WTC11 (cell line): ENCODE measurements at regions not wholly inside any gene's neighbourhood (a gene's known extent, or its start where the extent isn't known, plus 50 kb on each side); places are given as distances from the start of the nearest gene placed in this dataset.
A peak's percentile ranks its signal among the peaks of the same experiment; 100 is the strongest.

Source experiments
- ATF1 ChIP-seq: sonication (generic); formaldehyde crosslinking; IDR thresholded peaks from 2 replicates; pipeline ENCODE4 v1.8.1; 2023; ENCODE audit warnings: mild to moderate bottlenecking, moderate library complexity, missing genetic modification reagents
- ELF4 ChIP-seq: sonication (generic); formaldehyde crosslinking; IDR thresholded peaks from 2 replicates; pipeline ENCODE4 v1.8.1; 2022; ENCODE audit warnings: low read depth, mild to moderate bottlenecking, moderate library complexity, missing genetic modification reagents
- EMX1 ChIP-seq: fragments of 250-450 bp; sonication (Bioruptor Pico); IDR thresholded peaks from 2 replicates; pipeline ENCODE4 v1.8.0; 2021; ENCODE audit warnings: mild to moderate bottlenecking
- ETV6 ChIP-seq: sonication (generic); formaldehyde crosslinking; IDR thresholded peaks from 2 replicates; pipeline ENCODE4 v1.8.1; 2022; ENCODE audit warnings: mild to moderate bottlenecking, missing genetic modification reagents
- FOXJ3 ChIP-seq: sonication (generic); formaldehyde crosslinking; IDR thresholded peaks from 2 replicates; pipeline ENCODE4 v1.9.0; 2021; ENCODE audit warnings: missing genetic modification reagents, mild to moderate bottlenecking, borderline replicate concordance
- FOXK1 ChIP-seq: sonication (generic); formaldehyde crosslinking; IDR thresholded peaks from 2 replicates; pipeline ENCODE4 v1.8.0; 2022; ENCODE audit warnings: mild to moderate bottlenecking, moderate library complexity, missing genetic modification reagents
- GRHL2 ChIP-seq: fragments of 250-450 bp; sonication (Bioruptor Pico); IDR thresholded peaks from 2 replicates; pipeline ENCODE4 v1.8.0; 2022; ENCODE audit warnings: mild to moderate bottlenecking, moderate library complexity; ENCODE audit not compliant: insufficient replicate concordance, severe bottlenecking
- IRF2 ChIP-seq: sonication (generic); formaldehyde crosslinking; IDR thresholded peaks from 2 replicates; pipeline ENCODE4 v1.8.0; 2022; ENCODE audit warnings: low read depth, missing genetic modification reagents, borderline replicate concordance
- KAT7 ChIP-seq: sonication (generic); formaldehyde crosslinking; IDR thresholded peaks from 2 replicates; pipeline ENCODE4 v1.8.1; 2023; ENCODE audit warnings: missing genetic modification reagents, mild to moderate bottlenecking, borderline replicate concordance
- MAX ChIP-seq: sonication (generic); formaldehyde crosslinking; IDR thresholded peaks from 2 replicates; pipeline ENCODE4 v1.8.0; 2022; ENCODE audit warnings: mild to moderate bottlenecking, missing genetic modification reagents
- OVOL2 ChIP-seq: fragments of 250-450 bp; sonication (Bioruptor Pico); IDR thresholded peaks from 2 replicates; pipeline ENCODE4 v1.9.0; 2021; ENCODE audit warnings: mild to moderate bottlenecking, borderline replicate concordance
- PRDM15 ChIP-seq: sonication (generic); formaldehyde crosslinking; IDR thresholded peaks from 2 replicates; pipeline ENCODE4 v1.8.0; 2022; ENCODE audit warnings: missing genetic modification reagents
- PRRX2 ChIP-seq: fragments of 250-450 bp; sonication (Bioruptor Pico); IDR thresholded peaks from 2 replicates; pipeline ENCODE4 v1.8.0; 2021; ENCODE audit warnings: mild to moderate bottlenecking
- SOX15 ChIP-seq: fragments of 250-450 bp; sonication (Bioruptor Pico); IDR thresholded peaks from 2 replicates; pipeline ENCODE4 v1.9.0; 2021; ENCODE audit warnings: mild to moderate bottlenecking
- STAT6 ChIP-seq: sonication (generic); formaldehyde crosslinking; conservative IDR thresholded peaks from 2 replicates; pipeline ENCODE4 v1.8.1; 2023; ENCODE audit warnings: mild to moderate bottlenecking, low read depth, missing genetic modification reagents, moderate library complexity
- ZNF219 ChIP-seq: sonication (generic); formaldehyde crosslinking; IDR thresholded peaks from 2 replicates; pipeline ENCODE4 v1.8.0; 2023; ENCODE audit warnings: missing genetic modification reagents, mild to moderate bottlenecking, borderline replicate concordance
- ZNF263 ChIP-seq: sonication (generic); formaldehyde crosslinking; IDR thresholded peaks from 2 replicates; pipeline ENCODE4 v1.8.1; 2022; ENCODE audit warnings: low read depth, mild to moderate bottlenecking, moderate library complexity, missing genetic modification reagents
- ZNF317 ChIP-seq: sonication (generic); formaldehyde crosslinking; IDR thresholded peaks from 2 replicates; pipeline ENCODE4 v1.8.1; 2023; ENCODE audit warnings: low read depth, mild to moderate bottlenecking, moderate library complexity, missing genetic modification reagents, borderline replicate concordance
- ZNF396 ChIP-seq: fragments of 250-450 bp; sonication (Bioruptor Pico); IDR thresholded peaks from 2 replicates; pipeline ENCODE4 v1.8.0; 2021; ENCODE audit warnings: mild to moderate bottlenecking, moderate library complexity, borderline replicate concordance
- ZNF416 ChIP-seq: fragments of 250-450 bp; sonication (Bioruptor Pico); IDR thresholded peaks from 2 replicates; pipeline ENCODE4 v1.9.0; 2021; ENCODE audit warnings: mild to moderate bottlenecking, inconsistent platforms
- ZNF512 ChIP-seq: sonication (generic); formaldehyde crosslinking; IDR thresholded peaks from 2 replicates; pipeline ENCODE4 v1.8.1; 2022; ENCODE audit warnings: missing genetic modification reagents, borderline replicate concordance
- ZNF671 ChIP-seq: fragments of 250-450 bp; sonication (Bioruptor Pico); IDR thresholded peaks from 2 replicates; pipeline ENCODE4 v1.8.0; 2021; ENCODE audit warnings: mild to moderate bottlenecking
- TF ChIP-seq, protein P1 (sequence below): sonication (generic); formaldehyde crosslinking; IDR thresholded peaks from 2 replicates; pipeline ENCODE4 v1.8.0; 2022; ENCODE audit warnings: mild to moderate bottlenecking, missing genetic modification reagents

GRCh38 chr5:176739461-176740051 is 70.8 kb upstream of the UNC5A start (continued):
- TF ChIP-seq, protein P1, sequence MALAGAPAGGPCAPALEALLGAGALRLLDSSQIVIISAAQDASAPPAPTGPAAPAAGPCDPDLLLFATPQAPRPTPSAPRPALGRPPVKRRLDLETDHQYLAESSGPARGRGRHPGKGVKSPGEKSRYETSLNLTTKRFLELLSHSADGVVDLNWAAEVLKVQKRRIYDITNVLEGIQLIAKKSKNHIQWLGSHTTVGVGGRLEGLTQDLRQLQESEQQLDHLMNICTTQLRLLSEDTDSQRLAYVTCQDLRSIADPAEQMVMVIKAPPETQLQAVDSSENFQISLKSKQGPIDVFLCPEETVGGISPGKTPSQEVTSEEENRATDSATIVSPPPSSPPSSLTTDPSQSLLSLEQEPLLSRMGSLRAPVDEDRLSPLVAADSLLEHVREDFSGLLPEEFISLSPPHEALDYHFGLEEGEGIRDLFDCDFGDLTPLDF (CRISPR knock-in tag): no peak
- TF ChIP-seq ZNF263 (CRISPR knock-in tag) (no peak; the same call in 1 of the 2 replicates), ETV6 (no peak), FOXK1 (CRISPR knock-in tag) (peak; percentile 55; the same call in 1 of the 2 replicates), GRHL2 (no peak), ZNF396 (CRISPR knock-in tag) (no peak), ATF1 (no peak), SOX15 (CRISPR knock-in tag) (no peak), STAT6 (CRISPR knock-in tag) (no peak), ZNF512 (no peak), PRRX2 (CRISPR knock-in tag) (no peak), ZNF416 (no peak), KAT7 (CRISPR knock-in tag) (no peak), ZNF219 (CRISPR knock-in tag) (no peak), FOXJ3 (CRISPR knock-in tag) (no peak), ZNF317 (no peak), IRF2 (CRISPR knock-in tag) (no peak), EMX1 (CRISPR knock-in tag) (no peak), MAX (CRISPR knock-in tag) (peak; percentile 98), OVOL2 (CRISPR knock-in tag) (no peak), ZNF671 (CRISPR knock-in tag) (no peak), PRDM15 (peak; percentile 96), ELF4 (CRISPR knock-in tag) (no peak)
